T1000 (cell line): ENCODE measurements at regions not wholly inside any gene's neighbourhood (a gene's known extent, or its start where the extent isn't known, plus 50 kb on each side); places are given as distances from the start of the nearest gene placed in this dataset.

Experiments used
- DNase-seq: peaks from one replicate; lab custom pipeline; 2025; ENCODE audit warnings: mixed read lengths; lab: John Stamatoyannopoulos, UW

DNA sequence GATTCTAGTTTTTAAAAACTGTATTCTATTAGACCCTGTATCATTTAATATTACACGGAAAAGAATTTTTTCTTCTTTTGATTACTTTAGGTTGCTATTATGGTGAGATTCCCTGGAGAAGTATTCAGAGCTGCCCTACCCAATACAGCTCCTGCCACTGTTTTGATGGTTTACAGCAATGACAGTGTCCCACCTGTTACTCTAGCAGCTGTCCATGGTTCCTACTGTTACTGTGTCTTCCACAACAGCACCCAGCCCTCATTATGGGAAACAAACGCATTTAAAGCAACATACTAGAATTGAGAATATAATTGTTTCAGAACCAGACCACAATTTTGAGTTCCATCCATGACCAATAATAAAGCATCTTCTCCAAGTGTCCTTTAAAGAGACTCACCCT, 450.7 kb downstream of the SHQ1 start:
- no peak for DNase-seq

DNA sequence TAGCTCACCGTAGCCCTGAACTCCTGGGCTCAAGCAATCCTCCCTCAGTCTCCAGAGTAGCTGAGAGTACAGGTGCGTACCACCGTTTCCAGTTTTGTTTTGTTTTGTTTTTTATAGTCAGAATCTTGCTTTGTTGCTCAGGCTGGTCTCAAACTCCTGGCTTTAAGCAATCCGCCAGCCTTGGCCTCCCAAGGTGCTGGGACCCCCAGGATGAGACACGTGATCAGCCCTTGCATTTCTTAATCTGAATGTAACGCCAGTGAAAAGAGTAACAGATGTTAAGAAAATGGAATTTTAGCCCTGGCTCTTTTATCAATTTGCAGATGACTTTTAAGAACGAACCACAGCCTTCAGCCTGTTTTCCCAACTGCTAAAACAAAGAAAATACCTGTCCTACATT, 451.3 kb downstream of the SHQ1 start:
- DNase-seq, result no peak

DNA sequence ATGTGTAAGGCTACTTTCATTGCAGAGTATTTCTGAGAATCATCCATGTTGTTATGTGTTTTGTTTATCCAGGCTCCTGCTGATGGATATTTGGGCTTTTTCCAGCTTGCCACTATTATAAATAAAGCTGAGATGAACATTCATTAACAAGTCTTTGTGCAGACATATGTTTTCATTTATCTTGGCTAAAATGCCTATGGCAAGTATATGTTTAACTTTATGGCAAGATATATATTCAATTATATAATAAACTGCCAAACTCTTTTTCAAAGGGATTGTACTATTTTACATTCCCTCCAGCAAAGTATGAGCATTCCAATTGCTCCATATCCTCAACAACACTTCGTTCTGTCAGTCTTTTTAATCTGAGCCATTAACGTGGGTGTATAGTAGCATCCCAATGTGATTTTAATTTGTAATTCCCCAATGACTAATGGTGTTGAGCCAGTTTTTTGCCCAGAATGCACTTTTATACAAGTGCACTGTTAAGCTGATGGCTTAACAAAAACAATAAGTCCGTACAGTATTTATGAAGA, 452.4 kb downstream of the SHQ1 start:
- no peak for DNase-seq

DNA sequence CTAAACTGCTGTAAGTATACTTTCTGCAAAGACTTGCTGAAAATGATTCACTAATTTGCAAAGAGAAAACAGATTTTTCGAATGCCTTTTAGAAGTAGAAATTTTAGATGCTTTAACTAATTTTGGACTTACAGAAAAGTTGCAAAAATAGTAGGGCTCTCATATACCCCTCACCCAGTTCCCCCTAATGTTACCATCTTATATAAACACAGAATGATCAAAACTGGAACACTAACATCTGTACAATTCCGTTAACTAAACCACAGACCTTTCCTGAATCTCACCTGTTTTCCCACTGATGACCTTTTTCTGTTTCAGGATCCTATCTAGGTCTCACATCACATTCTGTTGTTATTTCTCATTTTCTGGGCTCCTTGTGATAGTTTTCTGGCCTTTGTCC, 454.8 kb downstream of the SHQ1 start:
- no peak for DNase-seq

DNA sequence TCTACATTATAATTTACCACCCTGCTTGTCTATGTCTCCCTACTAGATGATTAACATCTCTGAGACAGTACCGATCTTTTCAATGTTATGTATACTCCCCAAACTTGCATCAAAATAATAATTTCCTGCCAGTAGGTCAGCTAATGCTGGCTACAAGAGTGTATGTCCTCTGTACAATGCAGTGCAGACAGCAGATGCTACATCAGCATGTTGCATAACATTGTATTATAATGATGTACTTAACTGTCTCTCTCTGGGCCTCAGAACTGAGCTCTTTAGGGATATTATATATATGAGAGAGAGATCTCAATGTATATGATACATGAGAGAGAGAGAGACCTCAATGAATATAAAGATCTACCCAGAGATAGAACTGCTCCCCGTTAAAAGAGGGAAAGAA, 456.6 kb downstream of the SHQ1 start:
- no peak for DNase-seq

DNA sequence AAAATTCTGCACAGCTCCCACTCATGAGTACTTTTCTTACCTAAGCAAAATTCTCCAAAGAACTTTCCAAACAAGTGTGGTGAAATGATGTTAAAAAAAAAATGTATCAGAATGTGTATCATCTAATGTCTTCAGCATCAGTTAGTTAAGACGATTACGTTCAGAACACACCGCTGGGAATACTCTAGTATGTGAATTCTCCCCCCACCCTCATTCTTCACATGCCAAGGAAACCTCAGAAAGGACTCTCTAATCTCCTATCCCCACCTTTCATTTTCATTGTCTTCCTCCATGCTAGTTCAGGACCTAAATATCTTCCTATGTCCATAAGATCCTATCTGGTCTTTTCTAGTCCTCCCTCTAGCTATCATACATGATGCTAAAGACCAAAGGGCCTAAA, 457.4 kb downstream of the SHQ1 start:
- no peak for DNase-seq

DNA sequence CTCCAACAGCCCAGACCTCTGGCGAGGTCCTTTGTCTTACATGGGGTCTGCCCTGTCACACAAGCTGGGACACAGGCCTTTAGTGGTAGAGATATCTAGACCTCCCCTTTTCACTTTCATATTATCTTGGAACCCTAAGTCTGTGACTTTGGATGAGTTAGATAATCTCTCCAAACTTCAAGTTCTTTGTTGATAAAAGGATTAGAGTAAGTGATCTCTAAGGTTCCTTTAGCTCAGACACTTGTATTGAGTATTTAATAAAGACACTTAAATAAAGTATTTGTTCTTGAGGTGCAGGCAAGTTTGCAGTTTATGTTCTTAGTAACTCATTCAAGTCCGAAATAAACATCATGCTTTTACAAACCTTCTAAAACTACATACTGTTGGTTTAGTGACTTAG, 459.6 kb downstream of the SHQ1 start:
- DNase-seq, result no peak

DNA sequence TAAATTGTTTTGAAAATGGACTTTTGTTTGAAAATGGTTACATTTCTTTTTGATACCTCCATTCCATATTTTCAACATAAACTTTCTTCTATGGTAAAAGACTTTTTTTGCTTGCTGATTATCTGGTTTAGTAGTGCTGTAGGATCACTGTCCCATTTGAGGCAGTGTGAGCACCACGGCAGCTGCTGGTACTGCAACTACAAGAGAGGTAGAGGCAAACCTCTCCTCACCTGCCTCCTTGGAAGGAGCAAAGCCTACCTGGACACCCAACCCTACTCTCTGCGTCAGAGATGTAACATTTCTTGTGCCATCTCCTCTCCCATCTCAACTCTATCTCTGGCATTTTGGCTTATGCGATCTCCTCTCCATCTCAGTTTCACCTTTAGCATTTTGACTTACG, 460.1 kb downstream of the SHQ1 start:
- DNase-seq, result no peak

DNA sequence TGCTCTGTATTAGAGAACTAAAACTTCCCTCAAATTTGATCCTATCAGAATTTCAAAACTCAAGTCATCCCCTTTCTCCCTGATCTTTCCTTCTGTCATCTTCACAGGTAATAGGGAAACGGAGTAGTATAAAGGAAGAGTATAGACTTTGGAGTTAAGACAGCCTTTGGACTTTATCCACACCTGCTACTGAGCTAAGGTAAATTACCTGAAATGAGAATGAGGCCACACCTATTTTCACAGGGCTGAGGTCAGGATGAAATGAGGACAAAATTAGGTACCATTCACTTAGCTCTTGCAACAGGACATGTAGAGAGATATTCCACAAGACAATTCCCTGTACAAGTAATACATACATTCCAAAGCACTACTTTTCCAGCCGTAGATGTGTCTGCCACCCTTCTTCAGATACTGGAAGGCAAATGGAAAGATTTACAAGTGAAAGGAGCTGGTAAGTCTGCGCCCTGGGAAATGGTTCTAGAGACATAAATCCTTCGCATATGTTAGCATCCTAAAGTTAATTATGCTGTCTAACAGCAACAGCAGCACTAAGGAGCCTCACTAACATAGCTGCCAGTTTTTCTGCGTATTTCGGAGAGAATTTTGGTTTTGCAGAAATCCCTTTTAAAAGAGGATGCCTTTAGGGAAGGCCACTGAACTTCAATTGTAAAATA, 461.8 kb downstream of the SHQ1 start:
- no peak for DNase-seq

DNA sequence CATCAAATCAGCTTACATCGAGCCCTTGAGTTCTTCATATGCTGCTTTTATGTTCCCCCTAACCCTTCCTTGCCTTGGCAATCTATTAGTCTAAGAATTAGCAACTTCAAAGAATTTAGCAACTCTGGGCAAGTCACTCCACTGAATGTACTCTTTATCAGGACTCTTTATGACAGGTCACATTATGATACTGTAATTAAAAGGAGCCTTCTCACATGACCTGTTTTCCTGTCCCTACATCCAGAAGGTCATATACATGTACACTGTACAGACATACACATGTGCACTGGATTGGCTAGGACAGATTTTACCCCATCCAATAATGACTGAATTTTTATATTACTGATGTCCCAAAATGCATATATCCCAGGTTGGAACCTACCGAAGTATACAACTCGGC, 463.1 kb downstream of the SHQ1 start:
- no peak for DNase-seq

DNA sequence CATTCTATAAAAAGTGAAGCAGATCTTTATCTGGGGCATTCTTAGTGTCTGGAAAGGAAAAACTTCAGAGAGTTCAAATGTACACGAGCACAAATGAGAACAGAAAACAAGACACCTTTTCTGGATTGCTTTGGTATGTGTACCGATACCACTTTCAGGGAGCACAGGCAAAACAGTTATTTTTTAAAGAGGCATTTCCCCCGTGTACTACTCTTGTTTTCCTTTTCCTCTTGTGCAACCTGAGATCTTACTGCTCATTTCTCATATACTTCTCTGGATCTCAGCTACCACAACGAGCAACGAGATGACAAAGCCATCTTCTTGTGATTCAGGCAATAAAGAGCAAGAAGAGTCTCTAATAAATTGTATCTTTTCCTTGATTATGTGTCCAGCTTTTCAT, 463.6 kb downstream of the SHQ1 start:
- DNase-seq, result no peak

DNA sequence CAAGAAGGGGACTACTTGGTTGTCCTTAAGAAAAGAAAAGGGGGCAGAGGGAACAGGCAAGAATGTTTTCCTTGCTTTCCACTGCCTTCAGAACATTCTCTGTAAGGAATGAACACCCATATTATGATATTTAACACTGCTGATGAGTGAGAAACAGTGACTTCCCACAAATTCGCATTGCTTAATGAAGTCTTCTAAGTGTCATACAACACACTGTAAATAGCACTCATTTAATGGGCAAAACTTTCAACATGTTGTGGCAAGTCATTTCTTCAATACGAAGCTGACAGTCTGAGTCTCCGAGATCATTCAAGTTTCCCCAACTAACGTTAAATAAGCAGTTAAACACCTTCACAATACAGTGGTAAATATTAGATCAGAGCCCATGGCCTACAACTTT, 464.4 kb downstream of the SHQ1 start:
- DNase-seq, result no peak

DNA sequence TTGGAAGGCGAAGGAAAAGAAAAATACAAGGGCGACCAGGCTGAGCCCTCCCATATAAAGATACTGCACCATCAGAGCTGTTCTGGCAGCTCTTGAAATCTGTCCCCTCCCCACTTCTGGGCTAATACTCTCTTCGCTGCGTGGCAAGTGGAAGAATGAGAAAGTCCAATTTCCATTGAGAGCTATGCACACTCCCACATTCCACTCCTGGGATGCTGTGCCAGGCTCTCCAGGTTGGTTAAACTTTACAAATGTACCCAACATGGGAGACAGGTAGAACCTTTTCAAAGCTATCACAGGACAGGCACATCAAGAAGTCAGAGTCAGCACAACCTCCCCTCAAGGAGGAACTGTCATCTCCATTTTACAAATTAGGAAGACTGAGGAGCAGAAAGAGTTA, 465.0 kb downstream of the SHQ1 start:
- no peak for DNase-seq

DNA sequence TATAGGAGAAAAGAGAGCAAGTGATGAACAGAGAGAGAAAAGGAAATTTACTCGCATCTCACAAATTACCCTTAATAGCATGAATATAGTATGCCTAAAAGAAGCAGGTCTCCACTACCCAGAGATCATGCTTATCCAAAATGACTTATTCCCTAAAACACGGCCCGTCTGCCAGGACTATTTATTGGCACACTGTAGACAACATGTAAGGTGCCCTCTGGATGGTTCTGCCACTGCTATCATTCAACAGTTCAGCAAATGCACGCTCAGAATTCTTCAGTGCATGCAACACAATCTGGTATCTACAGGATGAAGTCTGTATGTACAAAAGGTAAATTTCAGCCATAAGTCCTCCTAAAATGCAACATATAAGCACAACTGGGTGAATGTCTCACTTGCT, 465.8 kb downstream of the SHQ1 start:
- no peak for DNase-seq

DNA sequence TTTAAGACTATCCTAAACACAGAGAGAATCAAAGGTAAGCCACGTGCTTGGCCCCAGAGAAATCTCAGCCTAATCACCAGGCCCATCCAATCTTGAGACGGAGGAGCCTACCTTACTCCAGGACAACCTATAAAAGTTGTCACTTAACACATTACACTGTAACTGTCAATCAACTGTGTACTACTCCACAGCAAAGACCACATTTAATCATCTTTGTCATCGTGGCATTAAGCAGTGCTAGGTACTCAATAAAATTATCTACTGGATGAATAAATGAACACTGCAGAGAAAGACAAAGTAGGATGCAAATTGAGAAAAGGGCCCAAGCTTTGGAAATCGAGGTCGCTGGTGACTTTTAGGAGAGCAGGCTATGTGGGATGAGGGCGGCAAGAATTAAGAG, 466.7 kb downstream of the SHQ1 start:
- no peak for DNase-seq

DNA sequence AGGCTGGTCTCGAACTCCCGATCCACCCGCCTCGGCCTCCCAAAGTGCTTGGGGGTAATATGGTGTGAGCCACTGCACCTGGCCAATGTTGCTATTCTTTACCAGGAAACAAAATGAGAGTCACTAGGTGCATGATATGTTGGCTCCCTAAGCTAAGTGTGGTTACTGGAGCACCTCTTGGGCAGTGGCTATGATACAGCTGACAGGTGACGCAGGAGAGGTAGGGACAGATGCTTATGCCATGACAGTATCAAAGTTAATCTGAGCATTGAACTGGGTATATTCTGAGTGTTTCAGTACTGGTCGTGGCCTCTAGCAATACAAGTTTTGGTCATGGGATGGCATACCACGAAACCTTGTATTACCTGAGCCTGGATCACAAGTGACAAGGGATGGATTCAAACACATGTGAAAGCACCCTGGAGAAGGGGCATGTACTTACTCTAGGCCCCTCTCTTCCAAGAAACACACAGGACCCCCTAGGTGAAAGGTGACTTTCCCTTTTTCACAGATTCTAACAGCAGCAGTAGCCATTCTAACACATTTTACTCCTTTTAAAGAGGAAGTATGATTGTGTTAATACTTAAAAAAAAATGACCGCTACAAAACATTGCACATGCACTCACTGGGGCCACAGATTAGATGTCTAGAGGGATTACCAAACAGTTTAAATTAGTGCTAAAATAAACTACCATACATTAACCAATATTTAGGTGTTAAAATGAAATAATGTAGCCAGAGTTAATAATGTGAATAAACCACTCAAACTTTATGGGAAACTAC, 467.3 kb downstream of the SHQ1 start:
- no peak for DNase-seq

DNA sequence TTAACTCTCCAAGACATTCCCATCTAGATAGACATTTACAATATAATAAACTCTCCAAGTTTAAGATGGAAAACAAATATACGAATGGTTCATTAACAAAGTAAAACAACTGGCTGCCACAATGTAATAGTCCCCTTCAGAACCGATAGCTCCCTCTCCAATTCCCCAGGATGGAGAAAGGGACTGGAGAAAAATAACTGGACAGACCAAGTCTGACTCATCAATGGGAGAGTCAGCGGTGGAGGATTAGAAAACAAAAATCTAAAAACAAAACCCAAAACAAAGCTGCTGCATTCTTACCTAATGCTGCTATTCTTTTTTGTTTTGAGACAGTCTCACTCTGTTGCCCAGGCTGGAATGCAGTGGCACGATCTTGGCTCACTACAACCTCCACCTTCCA, 468.1 kb downstream of the SHQ1 start:
- DNase-seq, result no peak

DNA sequence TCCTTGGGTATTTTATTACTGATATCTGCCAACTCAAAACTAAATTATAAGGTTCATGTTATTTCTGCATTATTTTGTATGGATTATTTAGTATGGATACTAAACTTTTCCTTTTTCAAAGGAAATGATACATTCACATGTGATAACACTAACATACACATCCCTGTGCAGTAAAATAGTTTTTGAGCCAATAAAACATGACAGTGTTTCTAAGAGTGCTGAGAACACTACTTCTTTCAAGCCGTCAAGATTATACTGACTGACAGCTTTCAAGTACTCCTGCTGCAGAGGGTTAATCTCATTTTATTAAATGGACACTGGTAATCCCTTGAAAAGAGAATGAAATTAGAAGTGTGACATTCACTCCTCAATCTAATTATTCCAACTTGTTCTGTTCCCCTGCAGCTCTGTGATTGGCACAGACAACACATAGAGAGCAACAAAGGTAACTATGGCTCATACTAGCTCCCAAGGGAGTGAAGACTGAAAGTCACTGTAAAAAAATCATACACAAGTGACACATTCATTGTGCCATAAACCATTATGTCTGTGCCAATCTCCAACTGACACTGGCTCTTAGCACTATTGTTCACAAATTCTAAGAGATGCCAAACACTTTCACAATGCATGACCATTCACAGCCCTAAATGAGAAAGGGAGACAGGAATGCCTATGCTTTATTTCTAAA, 468.6 kb downstream of the SHQ1 start:
- no peak for DNase-seq

DNA sequence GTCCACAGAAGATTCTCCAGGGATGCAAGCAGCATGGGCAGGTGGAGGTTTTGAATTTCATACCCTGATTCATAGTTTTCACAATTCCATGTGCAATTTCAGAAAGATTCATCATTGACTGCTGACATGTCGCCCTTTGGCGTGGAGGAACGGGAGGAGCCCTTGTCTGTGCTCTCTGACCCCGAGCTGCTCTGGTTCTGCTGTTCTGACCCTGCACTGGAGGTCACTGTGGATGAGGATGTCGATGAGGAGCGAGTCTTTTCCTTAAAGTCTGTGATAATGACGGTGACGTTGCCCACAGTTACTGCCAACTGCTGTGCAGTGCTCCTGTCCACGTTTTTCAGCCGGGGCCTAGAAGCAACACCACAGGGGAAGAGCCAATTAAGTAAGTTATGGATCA, 470.0 kb downstream of the SHQ1 start:
- DNase-seq, result no peak

DNA sequence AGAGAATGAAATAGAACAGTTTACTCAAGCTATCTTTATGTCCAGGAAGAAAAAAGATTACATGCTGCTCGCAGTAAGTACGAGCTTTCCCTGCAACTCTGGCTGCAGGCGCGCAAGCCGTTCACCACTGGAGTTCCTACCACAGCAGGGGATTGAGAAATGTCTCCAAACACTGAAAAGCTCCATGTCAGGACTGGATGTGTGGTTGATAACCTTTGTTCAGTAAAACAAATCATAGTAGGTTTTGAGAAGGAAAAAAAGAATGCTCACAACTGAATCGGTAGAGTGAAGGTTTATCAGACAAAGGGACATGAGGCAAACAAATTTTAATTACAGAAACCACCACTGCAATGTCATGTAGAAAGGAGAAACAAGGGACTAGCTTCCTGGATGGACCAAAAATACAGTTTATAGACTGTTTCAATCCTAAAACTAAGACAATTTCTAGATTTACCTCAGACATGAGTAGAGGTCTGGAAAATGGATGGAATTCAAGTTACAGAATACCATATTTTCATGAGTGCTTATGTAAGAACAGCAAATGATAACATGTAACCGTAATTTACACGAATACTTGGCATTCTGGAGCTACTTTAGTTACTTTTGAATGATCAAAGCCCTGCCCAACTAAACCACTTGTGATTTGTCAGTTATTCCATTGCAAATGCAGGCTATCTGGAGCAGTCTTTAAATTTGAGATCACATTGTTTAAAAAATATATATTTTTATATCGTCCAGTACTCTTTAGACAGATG, 471.1 kb downstream of the SHQ1 start:
- DNase-seq, result no peak

DNA sequence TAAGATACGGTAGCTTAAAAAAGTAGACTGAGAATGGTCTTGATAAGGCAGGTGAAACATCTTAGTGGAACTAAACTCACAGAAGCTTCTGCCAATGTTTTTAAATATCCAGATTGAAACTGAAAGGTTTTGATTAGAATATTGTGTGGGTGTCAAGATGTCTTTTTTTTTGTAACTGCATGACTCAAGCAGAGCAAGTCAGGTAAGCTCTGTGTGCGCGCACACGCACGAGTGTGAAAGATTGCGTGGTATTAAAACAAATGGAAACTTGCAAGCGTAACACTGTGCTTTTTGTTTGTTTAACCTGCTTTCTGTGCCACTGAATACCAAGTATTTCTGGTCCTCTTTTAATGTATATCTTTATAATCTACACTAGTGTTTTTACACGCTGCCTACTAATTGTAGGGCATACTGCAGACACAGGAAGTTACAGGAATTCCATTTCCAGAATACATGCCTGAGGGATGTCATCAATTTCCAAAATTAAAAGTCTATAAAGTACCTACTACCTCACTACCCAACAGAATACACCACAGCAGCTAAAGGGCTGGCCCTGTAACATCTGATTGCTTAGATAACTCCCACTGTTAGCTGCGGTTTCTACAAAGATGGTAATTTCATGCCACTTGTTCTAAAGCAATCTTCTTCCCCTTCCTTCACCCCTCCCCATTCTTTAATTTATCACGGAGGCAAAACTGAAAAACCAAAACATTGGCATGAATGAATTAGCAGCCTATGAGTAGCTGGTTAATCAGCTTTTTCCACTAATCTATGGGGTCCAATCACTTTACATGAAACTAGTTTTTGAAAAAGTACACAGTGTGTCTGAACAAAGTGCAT, 472.8 kb downstream of the SHQ1 start:
- DNase-seq, result no peak
